GM12878 (cell line): ENCODE measurements at regions not wholly inside any gene's neighbourhood (a gene's known extent, or its start where the extent isn't known, plus 50 kb on each side); places are given as distances from the start of the nearest gene placed in this dataset.

Experiments
- CTCF ChIP-seq, 3 experiments: IDR thresholded peaks in 2 of 3; conservative IDR thresholded peaks in 1 of 3; 2 replicates each; pipeline ENCODE4 v1.5.1; 2011; ENCODE audit warnings: low read depth in 3 of 3, low read length in 3 of 3, mild to moderate bottlenecking in 3 of 3, control low read depth in 2 of 3, moderate library complexity in 2 of 3, inconsistent platforms in 1 of 3, mixed read lengths in 1 of 3; ENCODE audit not compliant: control insufficient read depth in 2 of 3, insufficient read depth in 1 of 3; ENCODE audit errors: extremely low read depth in 1 of 3
- ELK1 ChIP-seq: IDR thresholded peaks from 2 replicates; pipeline ENCODE4 v1.6.1; 2012; ENCODE audit warnings: low read depth, low read length, improper control_type of control experiment
- EP300 ChIP-seq, 2 experiments: fragments of 150-350 bp in 1 of 2; IDR thresholded peaks; 2 replicates each; pipeline ENCODE4 v1.6.1; 2011 to 2012; ENCODE audit warnings: low read depth in 2 of 2, low read length in 2 of 2, borderline replicate concordance in 1 of 2, improper control_type of control experiment in 1 of 2, inconsistent platforms in 1 of 2; ENCODE audit not compliant: control insufficient read depth in 1 of 2
- EZH2 ChIP-seq: IDR thresholded peaks from 2 replicates; pipeline ENCODE4 v1.6.1; 2012; ENCODE audit warnings: low read depth, mild to moderate bottlenecking, control low read depth, inconsistent platforms, low read length, borderline replicate concordance; ENCODE audit not compliant: control insufficient read depth
- HDAC2 ChIP-seq: fragments of 200-600 bp; sonication (generic); IDR thresholded peaks from 2 replicates; pipeline ENCODE4 v1.6.1; 2017
- IRF3 ChIP-seq: fragments of 450-650 bp; IDR thresholded peaks from 2 replicates; pipeline ENCODE4 v1.6.1; 2014; ENCODE audit warnings: mild to moderate bottlenecking
- MAX ChIP-seq: IDR thresholded peaks from 2 replicates; pipeline ENCODE4 v1.6.1; 2012; ENCODE audit warnings: low read depth, low read length, improper control_type of control experiment
- NFYB ChIP-seq: IDR thresholded peaks from 2 replicates; pipeline ENCODE4 v1.6.1; 2011; ENCODE audit warnings: low read depth, mild to moderate bottlenecking, low read length, improper control_type of control experiment, moderate library complexity; ENCODE audit not compliant: insufficient read depth
- NR2C1 ChIP-seq: fragments of 450-650 bp; IDR thresholded peaks from 2 replicates; pipeline ENCODE4 v1.6.1; 2017; ENCODE audit warnings: antibody characterized with exemption, mild to moderate bottlenecking, moderate library complexity
- POLR2AphosphoS5 ChIP-seq: IDR thresholded peaks from 2 replicates; pipeline ENCODE4 v1.6.1; 2011; ENCODE audit warnings: mild to moderate bottlenecking, low read length, inconsistent platforms
- TBL1XR1 ChIP-seq: IDR thresholded peaks from 2 replicates; pipeline ENCODE4 v1.6.1; 2012; ENCODE audit warnings: low read depth, low read length, improper control_type of control experiment
- USF2 ChIP-seq: IDR thresholded peaks from 2 replicates; pipeline ENCODE4 v1.6.1; 2011; ENCODE audit warnings: low read depth, low read length, improper control_type of control experiment, borderline replicate concordance
- YBX1 ChIP-seq: fragments of 450-650 bp; IDR thresholded peaks from 2 replicates; pipeline ENCODE4 v1.6.1; 2016; ENCODE audit warnings: antibody characterized with exemption
- YY1 ChIP-seq: IDR thresholded peaks from 2 replicates; pipeline ENCODE4 v1.6.1; 2011; ENCODE audit warnings: low read depth, mild to moderate bottlenecking, low read length

- TF ChIP-seq CTCF (IDR thresholded peaks at IDR 0.05 in 2 of 3, conservative IDR thresholded peaks at IDR 0.05 in 1 of 3; ENCODE audit: control insufficient read depth in 2 of 3, extremely low read depth in 1 of 3, insufficient read depth in 1 of 3, low read depth in 3 of 3, low read length in 3 of 3) (no peak), ELK1 (no peak), NR2C1 (no peak), NFYB (no peak), YBX1 (no peak), IRF3 (no peak), EZH2 (no peak), HDAC2 (no peak), TBL1XR1 (no peak), USF2 (no peak), MAX (no peak), YY1 (no peak), POLR2AphosphoS5 (no peak), EP300 (IDR thresholded peaks at IDR 0.05; ENCODE audit: borderline replicate concordance in 1 of 2, control insufficient read depth in 1 of 2, low read depth in 2 of 2, low read length in 2 of 2) (no peak)
Observed at GRCh38 chr11:87974797-87975196, 200.4 kb downstream of the RAB38 start.
